GM13977 (cell line): ENCODE measurements at regions not wholly inside any gene's neighbourhood (a gene's known extent, or its start where the extent isn't known, plus 50 kb on each side); places are given as distances from the start of the nearest gene placed in this dataset.

Experiments used
- DNase-seq: peaks from one replicate; pipeline ENCODE4 v3.0.0; 2012; ENCODE audit warnings: low spot score
- in situ Hi-C: fragments of 300-500 bp; cut with MboI; formaldehyde crosslinking; loops from one replicate; pipeline ENCODE4 v1.12.0; 2022; ENCODE audit warnings: low sequenced_read_pairs, low pct_unique_long_range_greater_than_20kb, mixed read lengths, inconsistent platforms; ENCODE audit not compliant: unreplicated experiment
- TF ChIP-seq, protein P1 (sequence below): IDR thresholded peaks from 2 replicates; pipeline ENCODE4 v1.5.1; 2012; ENCODE audit warnings: mild to moderate bottlenecking, control low read depth; ENCODE audit not compliant: insufficient read depth; ENCODE audit errors: extremely low read depth, missing control alignments

DNA sequence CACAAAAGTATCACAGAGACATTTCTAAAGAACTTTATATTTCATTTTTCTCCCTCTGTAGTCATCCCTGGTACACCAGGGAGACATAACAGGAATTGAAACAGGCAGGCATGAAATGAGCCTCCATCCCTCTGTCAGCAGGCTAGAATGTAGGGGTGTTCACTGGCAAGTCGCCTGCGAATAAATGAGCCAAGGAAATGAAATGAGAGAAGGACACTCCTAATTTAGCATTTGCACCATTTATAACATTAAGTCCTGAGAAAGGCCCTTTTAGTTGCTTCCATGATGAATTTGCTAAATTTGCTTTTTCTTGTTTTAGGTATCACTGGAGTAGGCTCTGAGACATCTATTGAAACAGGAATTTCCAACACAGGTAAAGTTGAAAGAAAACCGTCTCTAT, 192.4 kb upstream of the CNTN1 start:
- no peak for DNase-seq
- in situ Hi-C loops = no loop called here
- TF ChIP-seq, protein P1, sequence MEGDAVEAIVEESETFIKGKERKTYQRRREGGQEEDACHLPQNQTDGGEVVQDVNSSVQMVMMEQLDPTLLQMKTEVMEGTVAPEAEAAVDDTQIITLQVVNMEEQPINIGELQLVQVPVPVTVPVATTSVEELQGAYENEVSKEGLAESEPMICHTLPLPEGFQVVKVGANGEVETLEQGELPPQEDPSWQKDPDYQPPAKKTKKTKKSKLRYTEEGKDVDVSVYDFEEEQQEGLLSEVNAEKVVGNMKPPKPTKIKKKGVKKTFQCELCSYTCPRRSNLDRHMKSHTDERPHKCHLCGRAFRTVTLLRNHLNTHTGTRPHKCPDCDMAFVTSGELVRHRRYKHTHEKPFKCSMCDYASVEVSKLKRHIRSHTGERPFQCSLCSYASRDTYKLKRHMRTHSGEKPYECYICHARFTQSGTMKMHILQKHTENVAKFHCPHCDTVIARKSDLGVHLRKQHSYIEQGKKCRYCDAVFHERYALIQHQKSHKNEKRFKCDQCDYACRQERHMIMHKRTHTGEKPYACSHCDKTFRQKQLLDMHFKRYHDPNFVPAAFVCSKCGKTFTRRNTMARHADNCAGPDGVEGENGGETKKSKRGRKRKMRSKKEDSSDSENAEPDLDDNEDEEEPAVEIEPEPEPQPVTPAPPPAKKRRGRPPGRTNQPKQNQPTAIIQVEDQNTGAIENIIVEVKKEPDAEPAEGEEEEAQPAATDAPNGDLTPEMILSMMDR = no peak

DNA sequence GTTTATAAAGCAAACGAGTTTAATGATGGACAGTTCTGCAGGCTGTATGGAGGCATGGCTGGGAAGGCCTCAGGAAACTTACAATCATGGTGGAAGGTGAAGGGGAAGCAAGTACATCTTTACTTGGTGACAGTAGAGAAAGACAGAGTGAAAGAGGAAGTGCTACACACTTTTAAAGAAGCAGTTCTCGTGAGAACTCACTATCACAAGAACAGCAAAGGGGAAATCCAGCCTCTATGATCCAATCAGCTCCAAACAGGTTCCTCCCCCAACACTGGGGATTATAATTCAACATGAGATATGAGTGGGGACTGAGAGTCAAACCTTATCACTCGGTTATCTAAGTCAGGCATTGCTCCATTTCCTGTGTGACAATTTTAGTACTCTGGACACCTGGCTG, 189.9 kb upstream of the CNTN1 start:
- in situ Hi-C loops = no loop called here
- DNase-seq = no peak
- TF ChIP-seq, protein P1 = no peak

DNA sequence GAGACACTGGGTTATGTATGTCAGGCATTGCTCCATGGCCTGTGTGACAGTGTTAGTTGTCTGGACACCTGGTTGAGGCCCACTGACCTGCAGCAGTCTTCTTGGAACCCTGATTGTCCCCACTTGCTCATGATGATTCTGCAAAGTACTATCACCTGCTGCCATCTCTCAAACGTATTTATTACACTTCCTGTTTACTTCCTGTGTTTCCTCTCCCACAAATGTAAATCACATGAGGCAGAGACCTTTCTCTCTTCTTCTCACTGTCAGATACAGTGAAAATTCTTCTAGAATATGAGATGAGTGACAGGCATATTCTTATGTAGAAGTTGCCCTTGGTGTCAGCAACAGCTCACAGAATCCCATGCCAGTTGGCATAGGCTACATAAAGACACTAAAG, 186.9 kb upstream of the CNTN1 start:
- in situ Hi-C loops = no loop called here
- TF ChIP-seq, protein P1 = no peak
- DNase-seq = no peak

DNA sequence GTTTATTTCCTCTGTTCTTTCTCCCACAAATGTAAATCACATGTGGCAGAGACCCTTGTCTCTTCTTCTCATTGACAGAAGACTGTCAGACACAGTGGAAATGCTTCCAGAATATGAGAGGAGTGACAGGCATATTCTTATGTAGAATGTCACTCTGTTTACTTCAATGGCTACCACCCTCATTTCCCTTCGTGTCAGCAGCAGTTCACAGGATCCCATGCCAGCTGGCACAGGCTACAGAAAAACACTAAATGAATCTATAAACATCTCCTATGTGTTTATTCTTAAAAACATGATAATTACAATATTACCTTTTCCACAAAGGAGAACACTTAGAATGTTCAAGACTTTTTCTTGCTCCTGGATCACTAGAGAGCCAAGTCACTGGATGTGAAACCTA, 183.8 kb upstream of the CNTN1 start:
- in situ Hi-C loops = no loop called here
- no peak for DNase-seq
- TF ChIP-seq, protein P1 = no peak

DNA sequence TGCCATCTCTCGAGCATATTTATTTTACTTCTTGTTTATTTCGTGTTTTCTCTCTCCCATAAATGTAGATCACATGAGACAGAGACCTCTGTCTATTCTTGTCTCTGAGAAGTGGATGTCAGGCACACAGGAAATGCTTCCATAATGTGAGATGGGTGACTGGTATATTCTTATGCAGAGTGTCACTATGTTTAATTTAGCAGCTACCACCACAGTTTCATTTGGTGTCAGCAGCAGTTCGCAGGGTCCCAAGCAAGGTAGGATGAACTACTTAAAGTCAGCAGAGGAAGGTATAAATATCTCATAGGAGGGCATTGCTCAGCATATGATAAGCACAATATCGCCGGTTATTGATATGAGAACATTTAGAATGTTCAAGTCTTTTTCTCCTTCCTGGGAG, 180.9 kb upstream of the CNTN1 start:
- DNase-seq = no peak
- TF ChIP-seq, protein P1 = no peak
- in situ Hi-C loops = no loop called here

DNA sequence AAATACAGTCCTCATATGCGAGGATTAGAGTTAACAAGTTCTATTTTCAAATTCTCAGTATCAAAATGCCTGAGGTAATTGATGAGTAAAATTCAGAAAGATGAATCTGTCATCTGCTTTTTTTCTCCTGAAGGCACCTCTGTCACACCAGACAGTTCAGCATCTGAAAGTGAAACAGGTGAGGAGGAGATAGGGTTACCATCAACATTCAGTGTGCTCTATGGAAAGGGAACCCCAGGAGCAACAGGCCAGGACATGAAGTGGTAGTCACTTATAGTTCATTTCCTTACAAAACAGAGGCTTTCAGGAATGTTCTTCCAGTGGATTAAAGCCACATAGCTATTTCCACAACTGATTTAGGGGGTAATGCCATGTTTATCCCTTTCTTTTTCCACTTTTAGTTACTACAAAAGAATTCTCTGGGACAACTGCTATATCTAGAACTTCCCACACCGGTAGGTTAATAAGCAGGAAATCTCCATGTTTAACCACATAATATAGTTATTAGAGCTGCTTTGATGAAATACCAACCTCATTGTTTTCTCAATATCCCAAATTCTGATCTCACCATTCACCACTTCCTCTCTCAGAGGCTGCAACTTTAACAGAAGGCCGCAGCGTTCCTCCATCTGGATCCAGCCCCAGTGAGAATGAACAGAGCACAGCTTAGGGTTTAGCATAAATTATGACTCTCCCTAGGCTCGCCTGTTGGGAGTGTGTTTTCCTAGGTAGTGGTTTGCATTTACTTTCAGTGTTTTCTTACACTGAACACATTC, 177.0 kb upstream of the CNTN1 start:
- peak; percentile 20 for DNase-seq
- in situ Hi-C loops = no loop called here
- TF ChIP-seq, protein P1 = no peak
